PC-3 (cell line): ENCODE measurements at regions not wholly inside any gene's neighbourhood (a gene's known extent, or its start where the extent isn't known, plus 50 kb on each side); places are given as distances from the start of the nearest gene placed in this dataset.
"Not testable (repeated sequence)": the region's sequence is repeated elsewhere in the genome, so short reads cannot be mapped to it uniquely, and the experiment has no call there.

Experiments used
- ATAC-seq: fragments of 200-7000 bp; cut with Tn5 transposase; 2 replicates; pipeline ENCODE4 v1.9.1; 2020; ENCODE audit warnings: mild to moderate bottlenecking, moderate library complexity
- BruUV-seq: library from RNA; stranded (reverse); fragments of 400-500 nt; replicated peaks from 2 replicates; lab custom pipeline; 2021; lab: Mats Ljungman, UMichigan
- CTCF ChIA-PET: fragments of 300-600 bp; sonication (Branson Sonifier 250); formaldehyde crosslinking; loops from one replicate; lab custom pipeline; 2022; ENCODE audit warnings: antibody characterized with exemption; lab: Charles Lee
- POLR2A ChIA-PET: fragments of 300-600 bp; sonication (Branson Sonifier 250); formaldehyde crosslinking; loops from one replicate; lab custom pipeline; 2022; ENCODE audit warnings: antibody characterized with exemption; ENCODE audit not compliant: unreplicated experiment; lab: Charles Lee
- DNase-seq: peaks from one replicate; pipeline ENCODE4 v3.0.0-alpha.2; 2015
- H2AFZ ChIP-seq: fragments of 300-600 bp; sonication (generic); 2 replicates; pipeline ENCODE4 v1.6.0; 2016; ENCODE audit warnings: antibody characterized with exemption, low read length
- H3F3A ChIP-seq: fragments of 300-600 bp; sonication (generic); one replicate; pipeline ENCODE4 v1.6.0; 2017; ENCODE audit warnings: antibody characterized with exemption, low read length, control low read depth, mild to moderate bottlenecking; ENCODE audit not compliant: unreplicated experiment
- H3K27ac ChIP-seq: fragments of 300-600 bp; sonication (generic); 2 replicates; pipeline ENCODE4 v1.5.1; 2016; ENCODE audit warnings: mild to moderate bottlenecking, low read length
- H3K27me3 ChIP-seq: fragments of 300-600 bp; sonication (generic); 2 replicates; pipeline ENCODE4 v1.6.1; 2016; ENCODE audit warnings: low read length, mixed read lengths
- H3K36me3 ChIP-seq: fragments of 300-600 bp; sonication (generic); 2 replicates; pipeline ENCODE4 v1.6.1; 2016; ENCODE audit warnings: low read depth, mixed run types, low read length, mixed read lengths
- H3K4me1 ChIP-seq: fragments of 300-600 bp; sonication (generic); 2 replicates; pipeline ENCODE4 v1.5.1; 2016; ENCODE audit warnings: low read length; ENCODE audit not compliant: insufficient read depth
- H3K4me2 ChIP-seq: fragments of 300-600 bp; sonication (generic); 2 replicates; pipeline ENCODE4 v1.6.0; 2016; ENCODE audit warnings: low read length
- H3K4me3 ChIP-seq: fragments of 300-600 bp; sonication (generic); 2 replicates; pipeline ENCODE4 v1.5.1; 2016; ENCODE audit warnings: mild to moderate bottlenecking, low read length, mixed read lengths
- H3K79me2 ChIP-seq: fragments of 300-600 bp; sonication (generic); 2 replicates; pipeline ENCODE4 v1.6.1; 2017; ENCODE audit warnings: low read length, mixed read lengths
- H3K9ac ChIP-seq: fragments of 300-600 bp; sonication (generic); 2 replicates; pipeline ENCODE4 v1.6.0; 2016; ENCODE audit warnings: mild to moderate bottlenecking, low read length
- H3K9me2 ChIP-seq: fragments of 300-600 bp; sonication (generic); replicated peaks from 2 replicates; pipeline ENCODE4 v1.6.1; 2016; ENCODE audit warnings: mixed run types, low read length, mixed read lengths
- H3K9me3 ChIP-seq: fragments of 300-600 bp; sonication (generic); 2 replicates; pipeline ENCODE4 v1.6.1; 2016; ENCODE audit warnings: low read length, mixed read lengths
- H4K20me1 ChIP-seq: fragments of 300-600 bp; sonication (generic); 2 replicates; pipeline ENCODE4 v1.6.1; 2016; ENCODE audit warnings: low read length, mixed read lengths
- CTCF ChIP-seq: fragments of 300-600 bp; sonication (generic); conservative IDR thresholded peaks from 2 replicates; pipeline ENCODE4 v1.5.1; 2017; ENCODE audit warnings: antibody characterized with exemption, low read depth, mild to moderate bottlenecking, low read length
- EZH2 ChIP-seq: fragments of 300-600 bp; sonication (generic); IDR thresholded peaks from one replicate; pipeline ENCODE4 v1.6.1; 2017; ENCODE audit warnings: antibody characterized with exemption, mild to moderate bottlenecking, low read length; ENCODE audit not compliant: unreplicated experiment
- EZH2phosphoT487 ChIP-seq: fragments of 300-600 bp; sonication (generic); IDR thresholded peaks from 2 replicates; pipeline ENCODE4 v1.6.1; 2018; ENCODE audit warnings: mild to moderate bottlenecking, antibody characterized with exemption, low read length, borderline replicate concordance
- intact Hi-C: fragments of 100-400 bp; cut with micrococcal nuclease; formaldehyde crosslinking; loops from 2 replicates; pipeline ENCODE4 v1.9.0; 2023

GRCh38 chr16:87207965-87208364, 109.2 kb downstream of the C16orf95 start:
- Histone ChIP-seq H3K79me2 (no peaks in the 10 kb centered on the region), H3K9me3 (no peaks in the 10 kb centered on the region), H3F3A (no peaks in the 10 kb centered on the region), H3K27me3 (no peaks in the 10 kb centered on the region), H3K36me3 (no peaks in the 10 kb centered on the region), H3K9ac (no peak overlapping the region), H3K4me1 (peaks cover 23% of the 10 kb centered on the region), H4K20me1 (no peaks in the 10 kb centered on the region), H3K27ac (peak overlapping the region; percentile 73), H2AFZ (no peak overlapping the region), H3K4me2 (peak overlapping the region; percentile 40), H3K9me2 (no peaks in the 10 kb centered on the region), H3K4me3 (no peak overlapping the region)
- DNase-seq (no peak), ATAC-seq (no peak)
- CTCF ChIA-PET = no interaction called here
- BruUV-seq = no TSS peak
- intact Hi-C loops = loop anchor here (2.0 kb wide), 1 partner anchor 71 kb away; no protein-coding TSS in a partner anchor
- TF ChIP-seq CTCF (no peak), EZH2phosphoT487 (no peak), EZH2 (no peak)
- POLR2A ChIA-PET = no interaction called here

GRCh38 chr16:87208968-87209367, 108.2 kb downstream of the C16orf95 start:
- H3K4me3 ChIP-seq, DNase-seq, H3K79me2 ChIP-seq, H3K9me3 ChIP-seq, H3K9ac ChIP-seq, ATAC-seq, H3K36me3 ChIP-seq, H2AFZ ChIP-seq, BruUV-seq, CTCF ChIA-PET, intact Hi-C loops, H3K27ac ChIP-seq, H3K9me2 ChIP-seq, H3K27me3 ChIP-seq, H3F3A ChIP-seq, H4K20me1 ChIP-seq, H3K4me2 ChIP-seq, POLR2A ChIA-PET: not testable (repeated sequence)
- peaks cover 23% of the 10 kb centered on the region for H3K4me1 ChIP-seq

- H3K9ac ChIP-seq = no peak overlapping the region
- H3K27ac ChIP-seq = no peak overlapping the region
- ATAC-seq (no peak), DNase-seq (no peak)
- TF ChIP-seq EZH2phosphoT487 (no peak), EZH2 (no peak), CTCF (no peak)
- H3K36me3 ChIP-seq = no peaks in the 10 kb centered on the region
- no peaks in the 10 kb centered on the region for H3K27me3 ChIP-seq
- no peak overlapping the region for H3K4me2 ChIP-seq
- H3K79me2 ChIP-seq = no peaks in the 10 kb centered on the region
- H3F3A ChIP-seq = no peaks in the 10 kb centered on the region
- no peaks in the 10 kb centered on the region for H3K9me3 ChIP-seq
- intact Hi-C loops = no loop called here
- H3K4me3 ChIP-seq = no peak overlapping the region
- ChIA-PET CTCF (no interaction called here), POLR2A (no interaction called here)
- H3K9me2 ChIP-seq = no peaks in the 10 kb centered on the region
- H4K20me1 ChIP-seq = no peaks in the 10 kb centered on the region
- peaks cover 23% of the 10 kb centered on the region for H3K4me1 ChIP-seq
- BruUV-seq = no TSS peak
- no peak overlapping the region for H2AFZ ChIP-seq
These were observed 107.2 kb downstream of the C16orf95 start for GRCh38 chr16:87209808-87210512.
